ENCODE measurements at regions not wholly inside any gene's neighbourhood (a gene's known extent, or its start where the extent isn't known, plus 50 kb on each side); places are given as distances from the start of the nearest gene placed in this dataset.

DNA sequence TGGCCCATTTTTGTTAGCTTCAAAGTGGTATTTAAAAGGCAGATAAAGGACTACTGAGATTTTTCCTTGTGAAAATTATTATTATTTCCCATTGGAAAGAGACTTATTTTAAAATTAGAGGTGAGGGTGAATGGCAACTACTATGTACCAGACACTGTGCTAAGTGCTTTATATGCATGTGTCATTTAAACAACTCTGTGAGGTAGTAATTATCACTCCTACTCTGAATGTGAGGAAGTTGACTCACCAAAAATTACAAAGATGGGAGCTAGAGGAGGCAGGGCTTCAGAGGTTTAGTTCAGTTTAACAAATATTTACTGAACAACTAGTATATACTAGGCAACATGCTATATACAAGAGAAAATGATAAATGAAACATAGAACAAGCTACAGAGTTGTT lies 78.2 kb downstream of the MSL3 start:
- H3K9me3 ChIP-seq (ENCODE audit: insufficient read depth, low read depth, low read length): no peaks in the 10 kb centered on the region
- no peak overlapping the region for H3K27ac ChIP-seq (ENCODE audit: low read depth, low read length)
- H3K9ac ChIP-seq (ENCODE audit: low read depth, low read length): no peak overlapping the region
- H3K27me3 ChIP-seq (ENCODE audit: insufficient read depth, low read length): no peaks in the 10 kb centered on the region
- no peak overlapping the region for H3K4me3 ChIP-seq (ENCODE audit: low read length)
- no peaks in the 10 kb centered on the region for H3K36me3 ChIP-seq (ENCODE audit: insufficient read depth, low read length)
- H3K4me1 ChIP-seq (ENCODE audit: insufficient read depth, low read length): no peaks in the 10 kb centered on the region

DNA sequence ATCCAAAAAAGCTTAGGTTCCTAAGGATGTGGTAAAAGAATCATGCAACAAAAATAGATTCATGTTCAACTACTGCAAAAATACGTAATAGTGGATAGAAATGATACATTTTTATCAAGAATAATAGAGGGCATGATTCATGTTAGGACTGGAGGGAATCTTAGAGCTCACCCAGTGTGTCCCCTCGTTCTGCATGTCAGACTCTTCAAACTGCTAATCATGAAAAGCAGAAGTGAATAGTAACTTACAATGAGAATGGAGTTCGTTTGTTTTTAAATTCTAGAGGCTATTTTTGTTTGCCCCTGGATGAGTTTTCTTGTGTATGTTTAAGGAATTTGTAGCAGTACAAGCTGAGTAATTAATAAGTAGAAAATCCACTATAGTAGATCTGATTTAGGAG lies 79.4 kb downstream of the MSL3 start:
- 77% methylated on average over 2 of the region's 3 CpGs for WGBS
- no peak overlapping the region for H3K9ac ChIP-seq (ENCODE audit: low read depth, low read length)
- H3K27ac ChIP-seq (ENCODE audit: low read depth, low read length): no peak overlapping the region
- no peaks in the 10 kb centered on the region for H3K4me1 ChIP-seq (ENCODE audit: insufficient read depth, low read length)
- no peaks in the 10 kb centered on the region for H3K36me3 ChIP-seq (ENCODE audit: insufficient read depth, low read length)
- H3K27me3 ChIP-seq (ENCODE audit: insufficient read depth, low read length): no peaks in the 10 kb centered on the region
- no peak overlapping the region for H3K4me3 ChIP-seq (ENCODE audit: low read length)
- no peaks in the 10 kb centered on the region for H3K9me3 ChIP-seq (ENCODE audit: insufficient read depth, low read depth, low read length)

DNA sequence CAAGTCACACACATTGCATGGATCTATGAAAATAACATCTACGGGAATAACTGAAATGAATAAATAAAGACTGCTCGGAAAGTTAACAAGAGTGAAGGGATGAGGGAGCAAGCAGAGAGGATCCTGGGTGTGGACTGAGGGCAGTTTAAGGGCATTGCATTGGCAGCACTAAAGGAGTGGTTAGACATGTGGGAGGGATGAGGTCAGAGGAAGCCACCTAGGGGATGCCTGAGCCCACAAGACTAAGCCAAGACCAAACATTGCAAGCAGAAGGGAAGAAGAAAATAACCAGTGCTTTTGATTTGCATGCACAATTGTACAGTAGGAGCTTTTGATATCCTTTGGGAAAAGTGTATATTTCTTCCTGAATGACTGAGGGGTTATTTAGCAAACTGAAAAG lies 106.1 kb downstream of the MSL3 start:
- Histone ChIP-seq H3K4me1 (ENCODE audit: insufficient read depth, low read length) (no peaks in the 10 kb centered on the region), H3K36me3 (ENCODE audit: insufficient read depth, low read length) (no peaks in the 10 kb centered on the region), H3K27ac (ENCODE audit: low read depth, low read length) (no peak overlapping the region), H3K4me3 (ENCODE audit: low read length) (no peak overlapping the region), H3K9me3 (ENCODE audit: insufficient read depth, low read depth, low read length) (no peaks in the 10 kb centered on the region), H3K27me3 (ENCODE audit: insufficient read depth, low read length) (no peaks in the 10 kb centered on the region), H3K9ac (ENCODE audit: low read depth, low read length) (no peak overlapping the region)
- 88% methylated on average over 2 of the region's 2 CpGs for WGBS

GRCh38 chrX:11867610-11868345 lies 109.7 kb downstream of the MSL3 start:
- 91% methylated on average over 7 of the region's 7 CpGs for WGBS
- Histone ChIP-seq H3K4me3 (ENCODE audit: low read length) (no peak overlapping the region), H3K27me3 (ENCODE audit: insufficient read depth, low read length) (no peaks in the 10 kb centered on the region), H3K27ac (ENCODE audit: low read depth, low read length) (no peak overlapping the region), H3K36me3 (ENCODE audit: insufficient read depth, low read length) (no peaks in the 10 kb centered on the region), H3K9ac (ENCODE audit: low read depth, low read length) (no peak overlapping the region), H3K9me3 (ENCODE audit: insufficient read depth, low read depth, low read length) (no peaks in the 10 kb centered on the region), H3K4me1 (ENCODE audit: insufficient read depth, low read length) (no peaks in the 10 kb centered on the region)

DNA sequence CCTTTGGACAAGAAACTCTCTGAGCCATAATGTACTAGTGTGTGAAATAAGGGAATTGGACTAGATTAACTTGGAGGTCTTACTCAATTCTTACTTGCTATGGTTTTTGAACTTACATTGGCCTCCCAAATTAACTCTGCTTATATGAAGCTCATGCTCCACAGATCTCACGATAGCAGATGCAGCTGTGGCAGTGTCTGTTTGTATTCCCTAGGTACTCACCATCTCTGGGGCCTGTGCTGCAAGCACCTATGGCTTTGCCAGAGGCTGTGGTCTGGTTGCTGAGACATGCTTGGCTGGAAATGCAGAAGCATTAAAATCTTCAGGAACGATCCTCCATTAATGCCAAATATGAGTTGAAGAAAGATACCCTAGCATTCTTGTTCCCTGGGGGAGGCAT lies 112.8 kb downstream of the MSL3 start:
- no peak overlapping the region for H3K9ac ChIP-seq (ENCODE audit: low read depth, low read length)
- no peaks in the 10 kb centered on the region for H3K9me3 ChIP-seq (ENCODE audit: insufficient read depth, low read depth, low read length)
- 100% methylated on average over 2 of the region's 2 CpGs for WGBS
- no peaks in the 10 kb centered on the region for H3K36me3 ChIP-seq (ENCODE audit: insufficient read depth, low read length)
- no peak overlapping the region for H3K27ac ChIP-seq (ENCODE audit: low read depth, low read length)
- no peaks in the 10 kb centered on the region for H3K27me3 ChIP-seq (ENCODE audit: insufficient read depth, low read length)
- H3K4me3 ChIP-seq (ENCODE audit: low read length): no peak overlapping the region
- no peaks in the 10 kb centered on the region for H3K4me1 ChIP-seq (ENCODE audit: insufficient read depth, low read length)

DNA sequence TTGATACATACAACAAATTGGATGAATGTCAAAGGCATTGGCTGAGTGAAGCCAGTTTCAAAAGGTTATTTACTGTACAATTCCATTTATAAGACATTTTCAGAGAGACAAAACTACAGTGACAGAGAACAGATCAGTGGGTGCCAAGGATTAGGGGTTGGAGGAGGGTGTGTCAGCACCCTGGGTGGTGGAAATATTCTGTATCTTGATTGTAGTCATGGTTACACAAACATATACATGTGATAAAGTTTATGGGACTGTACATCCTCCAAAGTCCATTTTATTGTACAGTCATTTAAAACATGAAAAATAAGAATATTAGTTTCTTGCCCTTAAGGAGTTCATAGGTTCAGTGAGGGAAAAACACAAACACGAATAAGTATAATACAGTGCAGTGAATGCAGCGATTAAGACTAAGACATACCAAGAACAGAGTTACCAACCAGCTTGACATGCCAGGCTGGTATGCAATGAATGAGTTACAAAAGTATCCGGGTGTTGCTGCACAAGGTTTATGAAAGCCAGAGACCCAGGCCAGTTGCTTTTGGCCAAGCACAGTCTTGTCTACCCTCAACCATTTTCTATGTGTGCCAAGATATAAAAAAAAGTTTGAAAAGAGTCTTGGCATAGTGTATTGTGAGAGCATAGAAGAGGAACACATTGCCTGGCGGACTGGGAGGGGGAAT lies 123.6 kb downstream of the MSL3 start:
- Histone ChIP-seq H3K27me3 (ENCODE audit: insufficient read depth, low read length) (no peaks in the 10 kb centered on the region), H3K4me3 (ENCODE audit: low read length) (no peak overlapping the region), H3K9me3 (ENCODE audit: insufficient read depth, low read depth, low read length) (no peaks in the 10 kb centered on the region), H3K4me1 (ENCODE audit: insufficient read depth, low read length) (no peaks in the 10 kb centered on the region), H3K9ac (ENCODE audit: low read depth, low read length) (no peak overlapping the region), H3K27ac (ENCODE audit: low read depth, low read length) (no peak overlapping the region), H3K36me3 (ENCODE audit: insufficient read depth, low read length) (no peaks in the 10 kb centered on the region)
- 90% methylated on average over 4 of the region's 4 CpGs for WGBS

GRCh38 chrX:11886745-11887144 lies 128.7 kb downstream of the MSL3 start:
- no peak overlapping the region for H3K9ac ChIP-seq (ENCODE audit: low read depth, low read length)
- no peaks in the 10 kb centered on the region for H3K36me3 ChIP-seq (ENCODE audit: insufficient read depth, low read length)
- no peaks in the 10 kb centered on the region for H3K27me3 ChIP-seq (ENCODE audit: insufficient read depth, low read length)
- H3K27ac ChIP-seq (ENCODE audit: low read depth, low read length): peak overlapping the region; percentile 18; the same call in 1 of the 2 replicates
- WGBS: 68% methylated on average over 1 of the region's 1 CpG
- H3K9me3 ChIP-seq (ENCODE audit: insufficient read depth, low read depth, low read length): no peaks in the 10 kb centered on the region
- H3K4me3 ChIP-seq (ENCODE audit: low read length): no peak overlapping the region
- no peaks in the 10 kb centered on the region for H3K4me1 ChIP-seq (ENCODE audit: insufficient read depth, low read length)

DNA sequence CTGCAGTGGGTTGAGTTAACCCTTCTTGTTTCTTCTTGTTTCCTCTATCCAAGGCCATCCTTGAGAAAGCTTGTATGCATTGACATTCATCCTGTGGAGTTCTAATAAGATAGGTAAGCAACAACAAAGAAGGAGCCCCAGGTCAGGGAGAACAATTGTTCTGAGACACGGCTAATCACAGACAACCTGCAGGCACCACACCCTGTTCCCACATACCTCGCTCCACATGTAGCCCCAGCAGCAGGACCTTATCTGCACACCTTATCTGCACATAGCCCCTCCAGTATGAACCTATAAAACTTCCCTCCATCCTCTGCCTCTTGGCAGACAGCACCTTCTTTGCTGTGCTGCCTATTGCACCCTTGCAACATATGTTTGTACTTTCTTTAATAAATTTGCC lies 129.1 kb downstream of the MSL3 start:
- WGBS: 70% methylated on average over 2 of the region's 2 CpGs
- Histone ChIP-seq H3K4me1 (ENCODE audit: insufficient read depth, low read length) (no peaks in the 10 kb centered on the region), H3K9me3 (ENCODE audit: insufficient read depth, low read depth, low read length) (no peaks in the 10 kb centered on the region), H3K9ac (ENCODE audit: low read depth, low read length) (no peak overlapping the region), H3K36me3 (ENCODE audit: insufficient read depth, low read length) (no peaks in the 10 kb centered on the region), H3K27me3 (ENCODE audit: insufficient read depth, low read length) (no peaks in the 10 kb centered on the region), H3K27ac (ENCODE audit: low read depth, low read length) (peak overlapping the region; percentile 18; the same call in 1 of the 2 replicates), H3K4me3 (ENCODE audit: low read length) (no peak overlapping the region)

DNA sequence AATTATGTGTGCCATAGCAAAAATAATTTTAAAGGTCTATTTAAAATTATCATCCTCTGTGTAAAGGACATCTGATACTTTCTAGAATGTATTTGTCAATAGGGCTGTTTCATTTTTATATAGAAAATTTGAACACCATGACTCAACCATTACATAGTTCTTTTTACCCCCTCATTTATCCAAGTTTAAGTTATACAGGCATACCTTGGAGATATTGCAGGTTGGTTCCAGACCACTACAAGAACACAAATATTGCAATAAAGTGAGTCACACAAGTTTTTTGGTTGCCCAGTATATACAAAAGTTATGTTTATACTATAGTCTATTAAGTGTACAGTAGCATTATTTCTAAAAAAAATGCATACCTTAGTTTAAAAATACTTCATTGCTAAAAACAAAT lies 130.4 kb downstream of the MSL3 start:
- Histone ChIP-seq H3K36me3 (ENCODE audit: insufficient read depth, low read length) (no peaks in the 10 kb centered on the region), H3K27me3 (ENCODE audit: insufficient read depth, low read length) (no peaks in the 10 kb centered on the region), H3K9ac (ENCODE audit: low read depth, low read length) (no peak overlapping the region), H3K27ac (ENCODE audit: low read depth, low read length) (no peak overlapping the region), H3K9me3 (ENCODE audit: insufficient read depth, low read depth, low read length) (no peaks in the 10 kb centered on the region), H3K4me3 (ENCODE audit: low read length) (no peak overlapping the region), H3K4me1 (ENCODE audit: insufficient read depth, low read length) (no peaks in the 10 kb centered on the region)

- no peaks in the 10 kb centered on the region for H3K4me1 ChIP-seq (ENCODE audit: insufficient read depth, low read length)
- no peak overlapping the region for H3K4me3 ChIP-seq (ENCODE audit: low read length)
- no peak overlapping the region for H3K27ac ChIP-seq (ENCODE audit: low read depth, low read length)
- H3K9me3 ChIP-seq (ENCODE audit: insufficient read depth, low read depth, low read length): no peaks in the 10 kb centered on the region
- no peaks in the 10 kb centered on the region for H3K27me3 ChIP-seq (ENCODE audit: insufficient read depth, low read length)
- no peak overlapping the region for H3K9ac ChIP-seq (ENCODE audit: low read depth, low read length)
- no peaks in the 10 kb centered on the region for H3K36me3 ChIP-seq (ENCODE audit: insufficient read depth, low read length)
Measured at GRCh38 chrX:11889791-11890190, 131.8 kb downstream of the MSL3 start.

DNA sequence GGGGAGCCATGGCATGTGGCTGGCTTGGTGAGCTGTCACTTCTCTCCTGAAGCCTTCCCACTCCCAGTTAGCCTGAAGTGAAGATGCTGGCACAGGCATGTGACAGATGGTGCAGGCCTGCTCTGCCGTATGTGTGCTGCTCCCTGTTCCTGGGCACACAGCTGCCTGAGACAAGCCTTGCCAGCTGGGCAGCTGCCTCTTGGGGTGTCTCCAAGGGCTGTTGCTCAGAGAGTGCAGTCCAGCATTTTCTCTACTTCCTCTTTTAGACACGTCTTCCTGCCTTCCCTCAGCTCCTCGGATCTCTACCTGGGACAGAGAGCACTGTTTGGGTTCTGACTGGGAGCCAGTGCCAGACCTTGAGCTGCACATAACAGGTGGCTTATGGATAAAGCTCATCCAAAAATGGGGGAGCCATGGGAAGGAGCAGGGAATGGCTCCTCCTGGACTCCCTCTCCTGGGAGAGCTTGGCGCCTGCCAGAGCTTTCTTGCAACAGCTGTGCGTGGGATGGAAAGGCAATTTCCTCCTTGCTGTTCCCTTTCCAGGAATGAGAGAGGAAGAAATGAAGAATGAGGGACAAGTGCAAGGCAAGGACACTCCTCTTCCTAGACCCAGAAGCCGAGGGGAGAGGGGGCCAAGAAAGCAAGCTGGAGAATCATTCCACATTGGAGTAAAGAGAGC lies 132.9 kb downstream of the MSL3 start:
- 96% methylated on average over 6 of the region's 6 CpGs for WGBS
- no peaks in the 10 kb centered on the region for H3K36me3 ChIP-seq (ENCODE audit: insufficient read depth, low read length)
- no peak overlapping the region for H3K4me3 ChIP-seq (ENCODE audit: low read length)
- H3K4me1 ChIP-seq (ENCODE audit: insufficient read depth, low read length): no peaks in the 10 kb centered on the region
- H3K9ac ChIP-seq (ENCODE audit: low read depth, low read length): no peak overlapping the region
- H3K27ac ChIP-seq (ENCODE audit: low read depth, low read length): no peak overlapping the region
- no peaks in the 10 kb centered on the region for H3K27me3 ChIP-seq (ENCODE audit: insufficient read depth, low read length)
- H3K9me3 ChIP-seq (ENCODE audit: insufficient read depth, low read depth, low read length): no peaks in the 10 kb centered on the region
